ENCODE measurements at regions not wholly inside any gene's neighbourhood (a gene's known extent, or its start where the extent isn't known, plus 50 kb on each side); places are given as distances from the start of the nearest gene placed in this dataset.

GRCh38 chr14:84250893-84251292 is 1279.1 kb upstream of the FLRT2 start:
- Histone ChIP-seq H3K27ac (no peak overlapping the region), H4K20me1 (no peaks in the 10 kb centered on the region), H3K4me3 (no peak overlapping the region), H3K9ac (no peak overlapping the region), H3K27me3 (no peaks in the 10 kb centered on the region), H3K4me1 (no peaks in the 10 kb centered on the region), H3K9me3 (replicated peaks in 1 of 11) (no peaks in the 10 kb centered on the region), H3K36me3 (no peaks in the 10 kb centered on the region), H3K4me2 (no peak overlapping the region)
- no peak for TF ChIP-seq Cebpa-rat (IDR thresholded peaks at IDR 0.05)

GRCh38 chr14:84251411-84252115 is 1278.4 kb upstream of the FLRT2 start:
- Histone ChIP-seq H4K20me1 (no peaks in the 10 kb centered on the region), H3K9ac (no peak overlapping the region), H3K9me3 (replicated peaks in 1 of 11) (no peaks in the 10 kb centered on the region), H3K27me3 (no peaks in the 10 kb centered on the region), H3K27ac (no peak overlapping the region), H3K4me1 (no peaks in the 10 kb centered on the region), H3K4me3 (no peak overlapping the region), H3K36me3 (no peaks in the 10 kb centered on the region), H3K4me2 (no peak overlapping the region)
- TF ChIP-seq Cebpa-rat (IDR thresholded peaks at IDR 0.05), result no peak

GRCh38 chr14:84252706-84253105 is 1277.2 kb upstream of the FLRT2 start:
- Histone ChIP-seq H3K4me3 (no peak overlapping the region), H3K27me3 (no peaks in the 10 kb centered on the region)
- no peak for TF ChIP-seq Cebpa-rat (IDR thresholded peaks at IDR 0.05)

GRCh38 chr14:84253326-84253725 is 1276.6 kb upstream of the FLRT2 start:
- H4K20me1 ChIP-seq, result no peaks in the 10 kb centered on the region
- no peak overlapping the region for H3K9ac ChIP-seq
- no peaks in the 10 kb centered on the region for H3K27me3 ChIP-seq
- TF ChIP-seq Cebpa-rat (IDR thresholded peaks at IDR 0.05), result no peak
- H3K4me2 ChIP-seq, result no peak overlapping the region
- H3K27ac ChIP-seq, result no peak overlapping the region
- H3K36me3 ChIP-seq, result no peaks in the 10 kb centered on the region
- H3K9me3 ChIP-seq (replicated peaks in 1 of 11), result no peaks in the 10 kb centered on the region
- H3K4me1 ChIP-seq, result no peaks in the 10 kb centered on the region
- no peak overlapping the region for H3K4me3 ChIP-seq

More at GRCh38 chr14:84252706-84253105, 1277.2 kb upstream of the FLRT2 start:
- Histone ChIP-seq H3K4me2 (no peak overlapping the region), H3K9ac (no peak overlapping the region), H3K9me3 (replicated peaks in 1 of 11) (no peaks in the 10 kb centered on the region), H3K4me1 (no peaks in the 10 kb centered on the region), H3K27ac (no peak overlapping the region), H3K36me3 (no peaks in the 10 kb centered on the region), H4K20me1 (no peaks in the 10 kb centered on the region)

- H3K4me3 ChIP-seq, result no peak overlapping the region
- H3K9ac ChIP-seq, result no peak overlapping the region
- no peaks in the 10 kb centered on the region for H3K36me3 ChIP-seq
- no peak overlapping the region for H3K4me2 ChIP-seq
- no peaks in the 10 kb centered on the region for H4K20me1 ChIP-seq
- no peak for TF ChIP-seq Cebpa-rat (IDR thresholded peaks at IDR 0.05)
- no peak overlapping the region for H3K27ac ChIP-seq
- H3K27me3 ChIP-seq, result no peaks in the 10 kb centered on the region
- H3K9me3 ChIP-seq (replicated peaks in 1 of 11), result no peaks in the 10 kb centered on the region
- H3K4me1 ChIP-seq, result no peaks in the 10 kb centered on the region
These were observed 1275.7 kb upstream of the FLRT2 start for GRCh38 chr14:84254290-84254689.

GRCh38 chr14:84262932-84263331 is 1267.0 kb upstream of the FLRT2 start:
- Histone ChIP-seq H3K27me3 (no peaks in the 10 kb centered on the region), H4K20me1 (no peaks in the 10 kb centered on the region), H3K27ac (no peak overlapping the region), H3K36me3 (no peaks in the 10 kb centered on the region), H3K4me1 (no peaks in the 10 kb centered on the region), H3K4me2 (no peak overlapping the region), H3K9me3 (replicated peaks in 1 of 11) (no peaks in the 10 kb centered on the region), H3K9ac (no peak overlapping the region), H3K4me3 (no peak overlapping the region)
- no peak for TF ChIP-seq Cebpa-rat (IDR thresholded peaks at IDR 0.05)

- Histone ChIP-seq H3K27ac (no peak overlapping the region), H3K36me3 (no peaks in the 10 kb centered on the region), H3K4me2 (no peak overlapping the region), H3K27me3 (no peaks in the 10 kb centered on the region), H3K9ac (no peak overlapping the region), H4K20me1 (no peaks in the 10 kb centered on the region), H3K4me3 (no peak overlapping the region), H3K4me1 (no peaks in the 10 kb centered on the region), H3K9me3 (replicated peaks in 1 of 11) (0 out of 22 replicates have a peak, but pooled peaks cover 0 to 3% (median 0%) of the 10 kb centered on the region in 11 experiments)
- TF ChIP-seq Cebpa-rat (IDR thresholded peaks at IDR 0.05), result no peak
These were observed 1257.6 kb upstream of the FLRT2 start for GRCh38 chr14:84272290-84272721.

- TF ChIP-seq Cebpa-rat (IDR thresholded peaks at IDR 0.05), result no peak
- no peak overlapping the region for H3K4me3 ChIP-seq
- H3K9me3 ChIP-seq (replicated peaks in 1 of 11), result 0 out of 22 replicates have a peak, but pooled peaks cover 0 to 3% (median 0%) of the 10 kb centered on the region in 11 experiments
- H3K27ac ChIP-seq, result no peak overlapping the region
- H3K9ac ChIP-seq, result no peak overlapping the region
- H3K4me1 ChIP-seq, result no peaks in the 10 kb centered on the region
- H3K27me3 ChIP-seq, result no peaks in the 10 kb centered on the region
- H4K20me1 ChIP-seq, result no peaks in the 10 kb centered on the region
- H3K4me2 ChIP-seq, result no peak overlapping the region
- H3K36me3 ChIP-seq, result no peaks in the 10 kb centered on the region
These were observed 1256.8 kb upstream of the FLRT2 start for GRCh38 chr14:84273181-84273580.

- Histone ChIP-seq H3K4me3 (no peak overlapping the region), H3K27me3 (no peaks in the 10 kb centered on the region), H3K4me1 (no peaks in the 10 kb centered on the region), H4K20me1 (no peaks in the 10 kb centered on the region), H3K36me3 (no peaks in the 10 kb centered on the region), H3K9me3 (replicated peaks in 1 of 11) (no peaks in the 10 kb centered on the region), H3K9ac (no peak overlapping the region), H3K4me2 (no peak overlapping the region), H3K27ac (no peak overlapping the region)
- no peak for TF ChIP-seq Cebpa-rat (IDR thresholded peaks at IDR 0.05)
These were observed 1247.3 kb upstream of the FLRT2 start for GRCh38 chr14:84282618-84283017.

- no peak for TF ChIP-seq Cebpa-rat (IDR thresholded peaks at IDR 0.05)
- Histone ChIP-seq H3K4me3 (no peak overlapping the region), H3K4me2 (no peak overlapping the region), H3K4me1 (no peaks in the 10 kb centered on the region), H4K20me1 (no peaks in the 10 kb centered on the region), H3K9ac (no peak overlapping the region), H3K27me3 (no peaks in the 10 kb centered on the region), H3K9me3 (replicated peaks in 1 of 11) (no peaks in the 10 kb centered on the region), H3K36me3 (no peaks in the 10 kb centered on the region), H3K27ac (no peak overlapping the region)
These were observed 1241.2 kb upstream of the FLRT2 start for GRCh38 chr14:84288781-84289180.

All from BLaER1 treated with 17β-estradiol and CSF1 and Interleukin-3, amounts not matched to agents 10 nM and 100 nM (cell line).